GM23338 (cell line): ENCODE measurements at regions not wholly inside any gene's neighbourhood (a gene's known extent, or its start where the extent isn't known, plus 50 kb on each side); places are given as distances from the start of the nearest gene placed in this dataset.

ENCODE experiments used
- ATAC-seq: fragments of 200-7000 bp; cut with Tn5 transposase; 3 replicates; pipeline ENCODE4 v1.9.1; 2020
- DNase-seq: peaks from one replicate; pipeline ENCODE4 v3.0.0-alpha.2; 2015; ENCODE audit warnings: low spot score
- H2AFZ ChIP-seq: fragments of 200-600 bp; sonication (generic); 2 replicates; pipeline ENCODE4 v1.8.0; 2016; ENCODE audit warnings: antibody characterized with exemption, mild to moderate bottlenecking, moderate library complexity
- H3F3A ChIP-seq: fragments of 200-600 bp; sonication (generic); replicated peaks from 2 replicates; pipeline ENCODE4 v1.8.0; 2017; ENCODE audit warnings: antibody characterized with exemption, mixed run types, low read depth
- H3K27ac ChIP-seq: fragments of 200-600 bp; sonication (generic); 2 replicates; pipeline ENCODE4 v1.6.1; 2016; ENCODE audit warnings: low read depth
- H3K27me3 ChIP-seq: fragments of 200-600 bp; sonication (generic); 2 replicates; pipeline ENCODE4 v1.8.0; 2016; ENCODE audit warnings: mild to moderate bottlenecking, mixed run types, moderate library complexity; ENCODE audit not compliant: insufficient read depth
- H3K36me3 ChIP-seq: fragments of 200-600 bp; sonication (generic); 2 replicates; pipeline ENCODE4 v1.8.0; 2016; ENCODE audit warnings: mild to moderate bottlenecking; ENCODE audit not compliant: insufficient read depth
- H3K4me1 ChIP-seq: fragments of 200-600 bp; sonication (generic); 2 replicates; pipeline ENCODE4 v1.8.0; 2016; ENCODE audit warnings: mild to moderate bottlenecking, moderate library complexity; ENCODE audit not compliant: insufficient read depth
- H3K4me2 ChIP-seq: fragments of 200-600 bp; sonication (generic); 2 replicates; pipeline ENCODE4 v1.7.1; 2017; ENCODE audit warnings: mixed run types
- H3K4me3 ChIP-seq: fragments of 200-600 bp; sonication (generic); 2 replicates; pipeline ENCODE4 v1.6.1; 2016; ENCODE audit warnings: mixed run types
- H3K79me2 ChIP-seq: fragments of 200-600 bp; sonication (generic); replicated peaks from 2 replicates; pipeline ENCODE4 v1.8.0; 2017; ENCODE audit warnings: mild to moderate bottlenecking; ENCODE audit not compliant: insufficient read depth
- H3K9me2 ChIP-seq: fragments of 200-600 bp; sonication (generic); 2 replicates; pipeline ENCODE4 v1.8.0; 2017; ENCODE audit not compliant: insufficient read depth
- H4K20me1 ChIP-seq: fragments of 200-600 bp; sonication (generic); replicated peaks from 2 replicates; pipeline ENCODE4 v1.8.0; 2017; ENCODE audit warnings: mild to moderate bottlenecking; ENCODE audit not compliant: insufficient read depth
- H3K27ac Mint-ChIP-seq: 2 replicates; pipeline ENCODE4 v1.8.0; 2020; ENCODE audit warnings: inconsistent platforms, mild to moderate bottlenecking, moderate library complexity, mixed read lengths
- H3K27me3 Mint-ChIP-seq: 3 replicates; pipeline ENCODE4 v1.8.0; 2022; ENCODE audit warnings: low read depth, mild to moderate bottlenecking, moderate library complexity, mixed read lengths, inconsistent platforms; ENCODE audit not compliant: insufficient read depth, poor library complexity
- H3K36me3 Mint-ChIP-seq: 3 replicates; pipeline ENCODE4 v1.8.0; 2021; ENCODE audit warnings: low read depth, mild to moderate bottlenecking, inconsistent platforms, moderate library complexity, mixed read lengths
- H3K4me1 Mint-ChIP-seq: 3 replicates; pipeline ENCODE4 v1.8.0; 2020; ENCODE audit warnings: mild to moderate bottlenecking, inconsistent platforms, mixed read lengths
- H3K4me3 Mint-ChIP-seq: 3 replicates; pipeline ENCODE4 v1.8.0; 2021; ENCODE audit warnings: moderate library complexity, mild to moderate bottlenecking, inconsistent platforms, mixed read lengths
- H3K9me3 Mint-ChIP-seq: 3 replicates; pipeline ENCODE4 v1.8.0; 2020; ENCODE audit warnings: moderate library complexity, mild to moderate bottlenecking, inconsistent platforms, mixed read lengths
- CREB1 ChIP-seq: fragments of 250-450 bp; sonication (Bioruptor Pico); IDR thresholded peaks from 2 replicates; pipeline ENCODE4 v1.5.0; 2020; ENCODE audit warnings: low read depth, mild to moderate bottlenecking, moderate library complexity
- CTCF ChIP-seq, 2 experiments: fragments of 200-600 bp in 1 of 2; sonication (generic) in 1 of 2; conservative IDR thresholded peaks; 2 replicates each; pipeline versions ENCODE4 v1.5.1 to v1.6.1; 2016 to 2017; ENCODE audit warnings: antibody characterized with exemption in 2 of 2, low read depth in 2 of 2, mild to moderate bottlenecking in 2 of 2, moderate library complexity in 1 of 2
- EZH2 ChIP-seq: fragments of 200-600 bp; sonication (generic); IDR thresholded peaks from one replicate; pipeline ENCODE4 v1.8.0; 2017; ENCODE audit warnings: antibody characterized with exemption, mild to moderate bottlenecking, low read depth; ENCODE audit not compliant: unreplicated experiment
- EZH2phosphoT487 ChIP-seq: fragments of 200-600 bp; sonication (generic); IDR thresholded peaks from one replicate; pipeline ENCODE4 v1.8.1; 2018; ENCODE audit warnings: antibody characterized with exemption; ENCODE audit not compliant: unreplicated experiment
- JUNB ChIP-seq: IDR thresholded peaks from one replicate; pipeline ENCODE4 v1.6.1; 2016; ENCODE audit warnings: antibody characterized with exemption; ENCODE audit not compliant: unreplicated experiment
- NANOG ChIP-seq: IDR thresholded peaks from 2 replicates; pipeline ENCODE4 v1.6.1; 2016; ENCODE audit warnings: antibody characterized with exemption, borderline replicate concordance
- STAT1 ChIP-seq: IDR thresholded peaks from one replicate; pipeline ENCODE4 v1.6.1; 2016; ENCODE audit warnings: antibody characterized with exemption; ENCODE audit not compliant: unreplicated experiment
- ZNF331 ChIP-seq: fragments of 250-450 bp; sonication (Bioruptor Pico); IDR thresholded peaks from 2 replicates; pipeline ENCODE4 v1.5.0; 2020; ENCODE audit warnings: low read depth, mild to moderate bottlenecking, moderate library complexity
- TF ChIP-seq, protein P1 (sequence below): IDR thresholded peaks from 2 replicates; pipeline ENCODE4 v1.6.1; 2016; ENCODE audit warnings: antibody characterized with exemption
- TF ChIP-seq, protein P2 (sequence below): IDR thresholded peaks from one replicate; pipeline ENCODE4 v1.6.1; 2018; ENCODE audit warnings: antibody characterized with exemption; ENCODE audit not compliant: unreplicated experiment

- Histone ChIP-seq H2AFZ (no peak overlapping the region), H3K4me3 (no peak overlapping the region), H3K27me3 (peaks cover 100% of the 10 kb centered on the region), H3K4me1 (peaks cover 23% of the 10 kb centered on the region; the same call in 1 of the 2 replicates), H3K9me2 (no peaks in the 10 kb centered on the region), H3K36me3 (no peaks in the 10 kb centered on the region), H3F3A (no peaks in the 10 kb centered on the region), H3K27ac (no peak overlapping the region), H4K20me1 (no peaks in the 10 kb centered on the region), H3K79me2 (no peaks in the 10 kb centered on the region), H3K4me2 (no peak overlapping the region)
- no peak for DNase-seq
- Mint-ChIP-seq H3K27ac (no peak overlapping the region), H3K9me3 (peaks cover 7% of the 10 kb centered on the region; the same call in 1 of the 3 replicates), H3K36me3 (no peaks in the 10 kb centered on the region), H3K4me1 (peaks cover 24% of the 10 kb centered on the region), H3K4me3 (no peak overlapping the region), H3K27me3 (peaks cover 19% of the 10 kb centered on the region)
- TF ChIP-seq, protein P1, sequence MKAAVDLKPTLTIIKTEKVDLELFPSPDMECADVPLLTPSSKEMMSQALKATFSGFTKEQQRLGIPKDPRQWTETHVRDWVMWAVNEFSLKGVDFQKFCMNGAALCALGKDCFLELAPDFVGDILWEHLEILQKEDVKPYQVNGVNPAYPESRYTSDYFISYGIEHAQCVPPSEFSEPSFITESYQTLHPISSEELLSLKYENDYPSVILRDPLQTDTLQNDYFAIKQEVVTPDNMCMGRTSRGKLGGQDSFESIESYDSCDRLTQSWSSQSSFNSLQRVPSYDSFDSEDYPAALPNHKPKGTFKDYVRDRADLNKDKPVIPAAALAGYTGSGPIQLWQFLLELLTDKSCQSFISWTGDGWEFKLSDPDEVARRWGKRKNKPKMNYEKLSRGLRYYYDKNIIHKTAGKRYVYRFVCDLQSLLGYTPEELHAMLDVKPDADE = no peak
- no peak for ATAC-seq
Measured at GRCh38 chr22:22137891-22138290, 106.7 kb upstream of the VPREB1 start.

GRCh38 chr22:22133910-22134309 is 110.7 kb upstream of the VPREB1 start:
- DNase-seq (no peak), ATAC-seq (no peak)
- Mint-ChIP-seq H3K27ac (no peak overlapping the region), H3K4me1 (peaks cover 27% of the 10 kb centered on the region), H3K36me3 (no peaks in the 10 kb centered on the region), H3K27me3 (peaks cover 20% of the 10 kb centered on the region), H3K4me3 (no peak overlapping the region), H3K9me3 (no peaks in the 10 kb centered on the region)
- Histone ChIP-seq H3K27me3 (peaks cover 100% of the 10 kb centered on the region), H3K4me1 (peaks cover 30% of the 10 kb centered on the region), H3K79me2 (no peaks in the 10 kb centered on the region), H3K4me3 (no peak overlapping the region), H3F3A (no peaks in the 10 kb centered on the region), H3K36me3 (no peaks in the 10 kb centered on the region), H4K20me1 (no peaks in the 10 kb centered on the region), H2AFZ (no peak overlapping the region), H3K27ac (no peak overlapping the region), H3K4me2 (no peak overlapping the region), H3K9me2 (no peaks in the 10 kb centered on the region)
- TF ChIP-seq JUNB (no peak), NANOG (no peak), STAT1 (no peak), ZNF331 (no peak), CREB1 (CRISPR knock-in tag) (no peak), CTCF (conservative IDR thresholded peaks at IDR 0.05; ENCODE audit: low read depth in 2 of 2) (no peak), EZH2phosphoT487 (no peak), EZH2 (no peak)
- TF ChIP-seq, protein P1 = no peak
- TF ChIP-seq, protein P2, sequence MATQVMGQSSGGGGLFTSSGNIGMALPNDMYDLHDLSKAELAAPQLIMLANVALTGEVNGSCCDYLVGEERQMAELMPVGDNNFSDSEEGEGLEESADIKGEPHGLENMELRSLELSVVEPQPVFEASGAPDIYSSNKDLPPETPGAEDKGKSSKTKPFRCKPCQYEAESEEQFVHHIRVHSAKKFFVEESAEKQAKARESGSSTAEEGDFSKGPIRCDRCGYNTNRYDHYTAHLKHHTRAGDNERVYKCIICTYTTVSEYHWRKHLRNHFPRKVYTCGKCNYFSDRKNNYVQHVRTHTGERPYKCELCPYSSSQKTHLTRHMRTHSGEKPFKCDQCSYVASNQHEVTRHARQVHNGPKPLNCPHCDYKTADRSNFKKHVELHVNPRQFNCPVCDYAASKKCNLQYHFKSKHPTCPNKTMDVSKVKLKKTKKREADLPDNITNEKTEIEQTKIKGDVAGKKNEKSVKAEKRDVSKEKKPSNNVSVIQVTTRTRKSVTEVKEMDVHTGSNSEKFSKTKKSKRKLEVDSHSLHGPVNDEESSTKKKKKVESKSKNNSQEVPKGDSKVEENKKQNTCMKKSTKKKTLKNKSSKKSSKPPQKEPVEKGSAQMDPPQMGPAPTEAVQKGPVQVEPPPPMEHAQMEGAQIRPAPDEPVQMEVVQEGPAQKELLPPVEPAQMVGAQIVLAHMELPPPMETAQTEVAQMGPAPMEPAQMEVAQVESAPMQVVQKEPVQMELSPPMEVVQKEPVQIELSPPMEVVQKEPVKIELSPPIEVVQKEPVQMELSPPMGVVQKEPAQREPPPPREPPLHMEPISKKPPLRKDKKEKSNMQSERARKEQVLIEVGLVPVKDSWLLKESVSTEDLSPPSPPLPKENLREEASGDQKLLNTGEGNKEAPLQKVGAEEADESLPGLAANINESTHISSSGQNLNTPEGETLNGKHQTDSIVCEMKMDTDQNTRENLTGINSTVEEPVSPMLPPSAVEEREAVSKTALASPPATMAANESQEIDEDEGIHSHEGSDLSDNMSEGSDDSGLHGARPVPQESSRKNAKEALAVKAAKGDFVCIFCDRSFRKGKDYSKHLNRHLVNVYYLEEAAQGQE = no peak
